Cardiac muscle cell (in vitro differentiated cells and primary cell): ENCODE measurements at regions not wholly inside any gene's neighbourhood (a gene's known extent, or its start where the extent isn't known, plus 50 kb on each side); places are given as distances from the start of the nearest gene placed in this dataset.

ENCODE experiments used
- DNase-seq, 2 donors: peaks; one replicate each; pipeline versions ENCODE4 v3.0.0 to v3.0.0-alpha.2; 2010 to 2017; ENCODE audit warnings: low read depth in 1 of 2, low spot score in 1 of 2
- H3K27ac ChIP-seq: fragments of 200-600 bp; sonication (generic); 2 replicates; pipeline ENCODE4 v1.5.1; 2016
- H3K27me3 ChIP-seq: fragments of 200-600 bp; sonication (generic); 2 replicates; pipeline ENCODE4 v1.6.0; 2016; ENCODE audit warnings: control low read depth
- H3K36me3 ChIP-seq: fragments of 200-600 bp; sonication (generic); 2 replicates; pipeline ENCODE4 v1.5.1; 2016; ENCODE audit warnings: control low read depth
- H3K4me1 ChIP-seq: fragments of 200-600 bp; sonication (generic); 2 replicates; pipeline ENCODE4 v1.8.1; 2017; ENCODE audit warnings: low read depth, mild to moderate bottlenecking, mixed run types
- H3K4me3 ChIP-seq: fragments of 200-600 bp; sonication (generic); 2 replicates; pipeline ENCODE4 v1.5.1; 2016; ENCODE audit warnings: mild to moderate bottlenecking
- H3K9me3 ChIP-seq: fragments of 200-600 bp; sonication (generic); 2 replicates; pipeline ENCODE4 v1.5.1; 2017; ENCODE audit warnings: low read depth, mild to moderate bottlenecking, control low read depth
- CTCF ChIP-seq: IDR thresholded peaks from 2 replicates; pipeline ENCODE4 v1.5.1; 2012; ENCODE audit warnings: low read depth, mild to moderate bottlenecking, low read length

- Histone ChIP-seq H3K4me3 (no peak overlapping the region), H3K4me1 (no peaks in the 10 kb centered on the region), H3K36me3 (no peaks in the 10 kb centered on the region), H3K9me3 (no peaks in the 10 kb centered on the region), H3K27ac (no peak overlapping the region), H3K27me3 (no peaks in the 10 kb centered on the region)
- no peak for TF ChIP-seq CTCF
- DNase-seq = no peak
Observed at GRCh38 chr18:1294229-1294628, 389.6 kb downstream of the ADCYAP1 start.

GRCh38 chr18:1296237-1296636, 391.6 kb downstream of the ADCYAP1 start:
- no peak for DNase-seq
- H3K4me1 ChIP-seq = no peaks in the 10 kb centered on the region
- H3K27me3 ChIP-seq = no peaks in the 10 kb centered on the region
- no peak for TF ChIP-seq CTCF
- no peak overlapping the region for H3K27ac ChIP-seq
- H3K4me3 ChIP-seq = no peak overlapping the region
- H3K9me3 ChIP-seq = no peaks in the 10 kb centered on the region
- no peaks in the 10 kb centered on the region for H3K36me3 ChIP-seq

GRCh38 chr18:1302861-1303260, 398.2 kb downstream of the ADCYAP1 start:
- Histone ChIP-seq H3K4me3 (no peak overlapping the region), H3K9me3 (no peaks in the 10 kb centered on the region), H3K36me3 (no peaks in the 10 kb centered on the region), H3K4me1 (no peaks in the 10 kb centered on the region), H3K27ac (no peak overlapping the region), H3K27me3 (no peaks in the 10 kb centered on the region)
- TF ChIP-seq CTCF = no peak
- DNase-seq = no peak

GRCh38 chr18:1304392-1304992, 399.8 kb downstream of the ADCYAP1 start:
- Histone ChIP-seq H3K4me3 (no peak overlapping the region), H3K36me3 (no peaks in the 10 kb centered on the region), H3K27ac (no peak overlapping the region), H3K4me1 (no peaks in the 10 kb centered on the region), H3K27me3 (no peaks in the 10 kb centered on the region), H3K9me3 (no peaks in the 10 kb centered on the region)
- TF ChIP-seq CTCF = no peak
- DNase-seq = no peak

GRCh38 chr18:1306641-1307040, 402.0 kb downstream of the ADCYAP1 start:
- no peak overlapping the region for H3K27ac ChIP-seq
- H3K36me3 ChIP-seq = no peaks in the 10 kb centered on the region
- no peaks in the 10 kb centered on the region for H3K27me3 ChIP-seq
- no peak for DNase-seq
- H3K9me3 ChIP-seq = no peaks in the 10 kb centered on the region
- no peaks in the 10 kb centered on the region for H3K4me1 ChIP-seq
- no peak overlapping the region for H3K4me3 ChIP-seq
- no peak for TF ChIP-seq CTCF

- H3K36me3 ChIP-seq = no peaks in the 10 kb centered on the region
- no peaks in the 10 kb centered on the region for H3K4me1 ChIP-seq
- H3K4me3 ChIP-seq = no peak overlapping the region
- no peaks in the 10 kb centered on the region for H3K9me3 ChIP-seq
- H3K27me3 ChIP-seq = no peaks in the 10 kb centered on the region
- TF ChIP-seq CTCF = no peak
- no peak for DNase-seq
- no peak overlapping the region for H3K27ac ChIP-seq
Observed at GRCh38 chr18:1308686-1309085, 404.0 kb downstream of the ADCYAP1 start.
